Heart right ventricle (tissue), 16 donors: ENCODE measurements at regions not wholly inside any gene's neighbourhood (a gene's known extent, or its start where the extent isn't known, plus 50 kb on each side); places are given as distances from the start of the nearest gene placed in this dataset.

Source experiments
- ATAC-seq, 8 donors: fragments of 200-7000 bp; cut with Tn5 transposase; one replicate each; pipeline ENCODE4 v1.9.1; 2020; ENCODE audit warnings: mild to moderate bottlenecking in 8 of 8, moderate library complexity in 8 of 8, moderate number of reproducible peaks in 1 of 8
- DNase-seq, 2 donors: peaks; one replicate each; pipeline ENCODE4 v3.0.0-alpha.2; 2020
- H3K27ac ChIP-seq, 10 donors: fragments of 200-600 bp; sonication (generic) in 2 of 10; one replicate each; pipeline versions ENCODE4 v1.5.0 to v1.8.0; 2020 to 2022; ENCODE audit warnings: mild to moderate bottlenecking in 3 of 10
- H3K27me3 ChIP-seq, 7 donors: fragments of 200-600 bp; one replicate each; pipeline ENCODE4 v1.8.0; 2021 to 2022; ENCODE audit warnings: mild to moderate bottlenecking in 2 of 7
- H3K36me3 ChIP-seq, 9 donors: fragments of 200-600 bp; sonication (generic) in 1 of 9; one replicate each; pipeline versions ENCODE4 v1.5.0 to v1.8.0; 2020 to 2022; ENCODE audit warnings: mild to moderate bottlenecking in 2 of 9
- H3K4me1 ChIP-seq, 9 donors: fragments of 200-600 bp; sonication (generic) in 1 of 9; one replicate each; pipeline versions ENCODE4 v1.5.0 to v1.8.0; 2020 to 2022; ENCODE audit warnings: mild to moderate bottlenecking in 4 of 9
- H3K4me3 ChIP-seq, 10 donors: fragments of 200-600 bp; sonication (generic) in 2 of 10; one replicate each; pipeline versions ENCODE4 v1.5.0 to v1.8.0; 2020 to 2022; ENCODE audit warnings: mild to moderate bottlenecking in 7 of 10, moderate library complexity in 2 of 10
- H3K9me3 ChIP-seq, 11 donors: fragments of 200-600 bp in 10 of 11; sonication (generic) in 2 of 11; one replicate each; pipeline versions ENCODE4 v1.5.0 to v1.8.0; 2013 to 2022; ENCODE audit warnings: mild to moderate bottlenecking in 2 of 11, control low read depth in 1 of 11, moderate library complexity in 1 of 11
- WGBS, 2 donors: extraction: QIAGEN DNeasy Blood & Tissue Kit; methylation state at CpG; one replicate each; pipeline ENCODE4 v1.1.7; 2013; ENCODE audit warnings: inconsistent platforms in 1 of 2; 5-methylcytosine and 5-hydroxymethylcytosine counted together
- intact Hi-C, 10 donors: fragments of 100-400 bp; cut with DNase I; formaldehyde crosslinking; loops; one replicate each; pipeline versions ENCODE4 v1.11.1 to v1.14.2; 2022
- TF ChIP-seq, protein P1 (sequence below), 9 donors: fragments of 200-600 bp; sonication (generic) in 2 of 9; IDR thresholded peaks; one replicate each; pipeline versions ENCODE4 v1.5.0 to v1.8.0; 2021 to 2022; ENCODE audit warnings: antibody characterized with exemption in 9 of 9, mild to moderate bottlenecking in 5 of 9, moderate library complexity in 1 of 9
- donor health status: Arrhythmogenic right ventricular cardiomyopathy.
- donor health status: ischemic (EF 13 %, LVEDD 7.1; RV severe dilation, severe dysfunction).
- donor health status: healthy with polysubstance abuse.
- donor health status: DM: no; HTN: yes; CAD: no.
- donor health status: DM: no; HTN: no; CAD: no.
- donor health status: ischemic (EF 25% LVEDD 6.9; RV normal size, moderate dysfunction).
- donor health status: ischemic (EF 25% LVEDD 5.7; RV mildly dilated, moderate dysfunction).
- donor health status: healthy.
- donor health status: DM: yes; HTN: yes; CAD: no.
- donor health status: Ischemic cardiomyopathy.
- donor health status: ischemic (EF 35%, LVEDD 5.7; RV mildly dilated, moderate dysfunction).
- donor health status: nonischemic (EF 11% LVEDD 7.7; RV severe dilation, severe dysfunction).
- donor health status: DM: yes; HTN: yes; CAD: no.
- donor health status: PGD.
- donor health status: ischemic (EF 29% LVEDD 5.4; RV normal size, mild dysfunction).
- donor health status: nonischemic (EF 23%, LVEDD 6.1; RV moderate dilation, normal function).

DNA sequence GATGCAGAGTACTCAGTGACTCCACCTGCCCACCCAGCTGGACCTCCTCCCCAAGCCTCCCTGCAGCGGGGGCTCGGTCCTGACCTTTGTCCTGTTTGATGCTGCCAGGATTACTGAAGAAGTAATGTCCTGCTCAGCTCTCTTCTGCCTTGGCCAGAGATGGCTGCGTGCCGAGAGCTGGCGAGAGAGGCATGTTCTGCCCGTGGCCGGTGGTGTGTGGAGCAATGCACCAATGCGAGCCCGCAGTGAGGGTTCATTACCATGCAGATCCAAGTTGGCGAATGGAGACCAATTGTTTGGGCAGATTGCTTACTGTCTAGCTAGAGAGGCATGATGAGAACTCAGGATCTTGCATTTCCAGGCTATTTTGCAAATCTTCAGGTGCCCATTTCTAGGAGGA, 248.9 kb downstream of the ENGASE start:
- H3K4me3 ChIP-seq = no peak overlapping the region
- no peaks in the 10 kb centered on the region for H3K9me3 ChIP-seq
- H3K36me3 ChIP-seq = no peaks in the 10 kb centered on the region
- H3K27ac ChIP-seq = no peak overlapping the region
- no peaks in the 10 kb centered on the region for H3K4me1 ChIP-seq
- TF ChIP-seq, protein P1, sequence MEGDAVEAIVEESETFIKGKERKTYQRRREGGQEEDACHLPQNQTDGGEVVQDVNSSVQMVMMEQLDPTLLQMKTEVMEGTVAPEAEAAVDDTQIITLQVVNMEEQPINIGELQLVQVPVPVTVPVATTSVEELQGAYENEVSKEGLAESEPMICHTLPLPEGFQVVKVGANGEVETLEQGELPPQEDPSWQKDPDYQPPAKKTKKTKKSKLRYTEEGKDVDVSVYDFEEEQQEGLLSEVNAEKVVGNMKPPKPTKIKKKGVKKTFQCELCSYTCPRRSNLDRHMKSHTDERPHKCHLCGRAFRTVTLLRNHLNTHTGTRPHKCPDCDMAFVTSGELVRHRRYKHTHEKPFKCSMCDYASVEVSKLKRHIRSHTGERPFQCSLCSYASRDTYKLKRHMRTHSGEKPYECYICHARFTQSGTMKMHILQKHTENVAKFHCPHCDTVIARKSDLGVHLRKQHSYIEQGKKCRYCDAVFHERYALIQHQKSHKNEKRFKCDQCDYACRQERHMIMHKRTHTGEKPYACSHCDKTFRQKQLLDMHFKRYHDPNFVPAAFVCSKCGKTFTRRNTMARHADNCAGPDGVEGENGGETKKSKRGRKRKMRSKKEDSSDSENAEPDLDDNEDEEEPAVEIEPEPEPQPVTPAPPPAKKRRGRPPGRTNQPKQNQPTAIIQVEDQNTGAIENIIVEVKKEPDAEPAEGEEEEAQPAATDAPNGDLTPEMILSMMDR (IDR thresholded peaks at IDR 0.05) = no peak
- DNase-seq (no peak), ATAC-seq (no peak)
- 77 to 80% methylated on average over 10 of the region's 10 CpGs for WGBS, 2 donors
- intact Hi-C loops = no loop called here
- peaks cover 0 to 75% (median 45%) of the 10 kb centered on the region in 7 donors for H3K27me3 ChIP-seq

DNA sequence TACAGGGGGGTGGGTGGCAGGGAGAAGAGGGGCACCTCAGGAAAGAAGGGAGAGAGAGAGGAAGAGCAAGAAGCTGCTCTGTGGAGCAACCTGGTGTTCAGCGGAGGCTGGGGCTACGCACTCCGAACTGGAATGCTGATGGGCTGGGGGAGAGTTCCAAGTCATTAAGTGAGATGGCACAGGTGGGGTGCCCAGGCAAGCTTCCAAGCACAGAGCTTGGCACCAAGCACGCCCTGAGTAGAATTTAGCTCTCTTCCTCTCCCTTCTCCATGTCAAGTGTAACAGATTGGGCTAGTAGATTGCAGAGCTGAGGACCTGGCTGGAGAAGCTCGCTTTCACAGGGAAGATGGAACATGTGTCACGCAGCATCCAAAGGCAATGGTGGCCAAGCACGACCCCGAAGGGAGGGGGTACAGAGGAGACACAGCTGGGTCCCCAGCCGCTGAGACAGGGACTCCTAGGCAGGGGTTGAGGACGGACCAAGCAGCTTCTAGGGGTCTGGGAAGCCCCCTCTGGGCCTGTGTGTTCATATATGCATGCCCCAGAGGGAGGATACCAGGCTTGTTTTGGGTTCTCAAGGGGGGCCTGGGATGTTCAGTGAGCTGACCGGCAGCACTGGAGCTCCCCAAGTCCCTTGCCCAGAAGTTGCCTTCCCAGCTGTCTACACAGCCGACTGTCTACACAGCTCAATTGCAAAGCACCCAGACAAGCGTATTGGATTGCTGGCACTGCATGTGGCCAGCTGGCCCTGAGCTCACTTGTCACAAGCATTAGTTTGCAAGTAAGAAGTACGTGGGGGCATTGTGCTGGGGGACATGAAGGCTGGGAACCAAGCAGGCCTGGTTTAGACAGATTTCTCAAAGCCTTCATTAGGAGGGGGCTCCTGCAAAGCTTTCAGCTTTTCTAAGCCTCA, 247.8 kb downstream of the ENGASE start:
- Histone ChIP-seq H3K27ac (no peak overlapping the region), H3K9me3 (no peaks in the 10 kb centered on the region), H3K4me3 (no peak overlapping the region), H3K27me3 (peaks cover 0 to 73% (median 36%) of the 10 kb centered on the region in 7 donors), H3K4me1 (no peaks in the 10 kb centered on the region), H3K36me3 (no peaks in the 10 kb centered on the region)
- DNase-seq = no peak
- intact Hi-C loops = no loop called here
- TF ChIP-seq, protein P1 (IDR thresholded peaks at IDR 0.05) = no peak
- 59 to 73% methylated on average over 14 of the region's 14 CpGs for WGBS, 2 donors
- no peak for ATAC-seq

DNA sequence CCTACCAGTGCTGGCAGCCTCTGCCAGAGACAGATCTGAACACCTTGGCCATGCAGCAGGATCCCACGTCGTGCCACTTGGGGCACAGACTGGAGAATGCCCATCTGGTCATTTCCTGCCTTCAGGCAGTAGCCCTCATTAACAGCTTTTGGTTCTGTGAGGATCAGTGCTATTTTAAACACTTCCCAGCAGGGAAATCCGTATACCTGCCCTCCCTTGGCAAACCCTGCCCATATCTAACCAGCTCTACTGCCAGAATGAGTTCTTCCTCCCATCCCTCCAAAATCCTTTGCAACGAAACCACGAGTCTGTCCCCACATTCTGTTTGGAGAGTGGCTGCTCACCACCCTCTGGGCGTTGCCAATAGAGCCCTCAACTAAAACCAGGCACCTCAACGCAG, 245.7 kb downstream of the ENGASE start:
- Histone ChIP-seq H3K9me3 (no peaks in the 10 kb centered on the region), H3K27me3 (peaks cover 0 to 80% (median 57%) of the 10 kb centered on the region in 7 donors), H3K4me1 (no peaks in the 10 kb centered on the region), H3K4me3 (no peak overlapping the region), H3K27ac (no peak overlapping the region), H3K36me3 (no peaks in the 10 kb centered on the region)
- ATAC-seq = no peak
- intact Hi-C loops = no loop called here
- WGBS, 2 donors = 63% methylated on average over 7 of the region's 7 CpGs
- TF ChIP-seq, protein P1 (IDR thresholded peaks at IDR 0.05) = no peak
- no peak for DNase-seq

DNA sequence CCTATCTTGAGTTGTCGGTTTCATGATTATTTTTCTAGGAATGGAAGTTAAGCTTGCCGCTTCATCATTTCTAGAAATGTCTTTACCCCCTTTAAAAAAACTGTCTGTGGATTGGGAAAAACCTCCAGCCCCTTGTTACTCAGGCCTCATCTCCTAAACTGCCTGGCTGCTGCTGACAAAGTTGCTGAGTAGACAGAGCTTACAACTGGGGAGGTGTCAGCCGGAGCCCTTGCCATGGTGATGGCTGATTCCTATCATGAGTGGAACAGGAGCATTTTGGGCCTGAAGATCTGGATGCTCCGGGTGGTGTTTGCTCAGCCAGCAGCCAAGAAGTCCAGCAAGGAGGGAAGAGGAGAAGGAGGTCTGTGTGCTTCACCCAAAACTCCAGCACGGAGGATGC, 243.3 kb downstream of the ENGASE start:
- intact Hi-C loops = no loop called here
- Histone ChIP-seq H3K27me3 (peaks cover 0 to 80% (median 63%) of the 10 kb centered on the region in 7 donors), H3K27ac (no peak overlapping the region), H3K4me3 (no peak overlapping the region), H3K4me1 (no peaks in the 10 kb centered on the region), H3K9me3 (no peaks in the 10 kb centered on the region), H3K36me3 (no peaks in the 10 kb centered on the region)
- DNase-seq = no peak
- TF ChIP-seq, protein P1 (IDR thresholded peaks at IDR 0.05) = no peak
- 80 to 90% methylated on average over 5 of the region's 5 CpGs for WGBS, 2 donors
- no peak for ATAC-seq
